ENCODE measurements at regions not wholly inside any gene's neighbourhood (a gene's known extent, or its start where the extent isn't known, plus 50 kb on each side); places are given as distances from the start of the nearest gene placed in this dataset.
A peak's percentile ranks its signal among the peaks of the same experiment; 100 is the strongest.

DNA sequence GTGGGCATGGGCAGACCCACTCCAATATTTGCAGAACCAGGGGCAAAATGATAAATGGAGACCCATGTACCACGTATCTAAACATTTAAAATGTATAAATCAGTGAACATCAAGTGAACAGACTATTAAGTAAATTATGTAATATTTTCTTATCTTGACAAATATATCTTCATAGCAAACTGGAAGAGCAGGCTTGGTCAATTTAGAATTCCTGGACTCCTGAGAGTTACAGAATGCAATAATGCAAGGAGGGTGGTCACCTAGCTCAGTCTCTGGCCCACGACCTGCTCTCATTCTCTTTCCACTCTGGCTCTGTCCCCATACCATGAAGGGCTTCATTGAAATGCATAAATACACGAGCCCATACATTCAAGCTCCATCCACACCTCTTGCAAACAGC, 398.0 kb downstream of the ENC1 start:
- DNase-seq (ENCODE audit: low spot score in 2 of 2): no peak
- WGBS: 72% methylated on average over 3 of the region's 3 CpGs
- Histone ChIP-seq H3K9me3 (no peaks in the 10 kb centered on the region), H3K36me3 (no peaks in the 10 kb centered on the region), H3K4me3 (no peak overlapping the region), H3K4me1 (peaks cover 28% of the 10 kb centered on the region), H3K27ac (no peak overlapping the region), H3K27me3 (no peaks in the 10 kb centered on the region)
- no peak for TF ChIP-seq POLR2A (IDR thresholded peaks at IDR 0.05)
- TF ChIP-seq POLR2AphosphoS5 (IDR thresholded peaks at IDR 0.05): no peak
- TF ChIP-seq CTCF (IDR thresholded peaks at IDR 0.05): no peak
- TF ChIP-seq EP300 (IDR thresholded peaks at IDR 0.05): no peak

DNA sequence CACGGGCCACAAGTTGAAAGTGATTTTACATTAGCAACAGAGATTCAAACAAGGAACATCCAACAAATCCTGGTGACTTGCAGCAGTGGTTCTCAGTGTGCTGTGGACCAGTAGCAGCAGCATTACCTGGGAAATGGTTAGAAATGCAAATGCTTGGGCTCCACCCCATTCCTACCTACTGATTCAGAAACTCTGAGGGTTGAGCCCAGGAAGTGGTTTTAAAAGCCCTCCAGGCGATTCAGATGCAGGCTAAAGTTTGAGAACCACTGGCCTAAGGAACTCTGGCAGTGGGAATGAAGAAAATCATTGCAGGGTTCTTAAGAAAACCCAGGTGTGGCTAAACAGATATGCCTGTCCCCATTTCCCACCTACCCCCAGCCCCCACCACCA, 398.8 kb downstream of the ENC1 start:
- H3K27ac ChIP-seq: no peak overlapping the region
- no peak for TF ChIP-seq EP300 (IDR thresholded peaks at IDR 0.05)
- no peak for TF ChIP-seq CTCF (IDR thresholded peaks at IDR 0.05)
- no peak for TF ChIP-seq POLR2AphosphoS5 (IDR thresholded peaks at IDR 0.05)
- no peak for TF ChIP-seq POLR2A (IDR thresholded peaks at IDR 0.05)
- no peak for DNase-seq (ENCODE audit: low spot score in 2 of 2)
- H3K4me3 ChIP-seq: no peak overlapping the region
- 56% methylated on average over 2 of the region's 2 CpGs for WGBS
- H3K4me1 ChIP-seq: peaks cover 28% of the 10 kb centered on the region
- H3K9me3 ChIP-seq: no peaks in the 10 kb centered on the region
- no peaks in the 10 kb centered on the region for H3K27me3 ChIP-seq
- no peaks in the 10 kb centered on the region for H3K36me3 ChIP-seq

- WGBS: 46% methylated on average over 4 of the region's 5 CpGs
- no peak for TF ChIP-seq POLR2A (IDR thresholded peaks at IDR 0.05)
- peak in 1 of 3 donors; percentile 7 for TF ChIP-seq POLR2AphosphoS5 (IDR thresholded peaks at IDR 0.05)
- TF ChIP-seq CTCF (IDR thresholded peaks at IDR 0.05): no peak
- no peak for TF ChIP-seq EP300 (IDR thresholded peaks at IDR 0.05)
- Histone ChIP-seq H3K27ac (peak overlapping the region; percentile 71), H3K36me3 (no peaks in the 10 kb centered on the region), H3K9me3 (no peaks in the 10 kb centered on the region), H3K27me3 (no peaks in the 10 kb centered on the region), H3K4me1 (peaks cover 28% of the 10 kb centered on the region), H3K4me3 (no peak overlapping the region)
- no peak for DNase-seq (ENCODE audit: low spot score in 2 of 2)
Measured at GRCh38 chr5:74240783-74241750, 399.5 kb downstream of the ENC1 start.

GRCh38 chr5:74239261-74239660, 401.3 kb downstream of the ENC1 start:
- TF ChIP-seq CTCF (IDR thresholded peaks at IDR 0.05) (no peak), POLR2A (IDR thresholded peaks at IDR 0.05) (no peak), POLR2AphosphoS5 (IDR thresholded peaks at IDR 0.05) (no peak), EP300 (IDR thresholded peaks at IDR 0.05) (no peak)
- H3K27me3 ChIP-seq: no peaks in the 10 kb centered on the region
- H3K4me3 ChIP-seq: no peak overlapping the region
- no peaks in the 10 kb centered on the region for H3K9me3 ChIP-seq
- peaks cover 28% of the 10 kb centered on the region for H3K4me1 ChIP-seq
- H3K27ac ChIP-seq: no peak overlapping the region
- no peaks in the 10 kb centered on the region for H3K36me3 ChIP-seq
- WGBS: 83% methylated on average over 2 of the region's 2 CpGs
- DNase-seq (ENCODE audit: low spot score in 2 of 2): no peak

- 82% methylated on average over 3 of the region's 3 CpGs for WGBS
- TF ChIP-seq CTCF (IDR thresholded peaks at IDR 0.05): no peak
- TF ChIP-seq POLR2AphosphoS5 (IDR thresholded peaks at IDR 0.05): no peak
- TF ChIP-seq EP300 (IDR thresholded peaks at IDR 0.05): no peak
- no peak for TF ChIP-seq POLR2A (IDR thresholded peaks at IDR 0.05)
Measured at GRCh38 chr5:74237571-74238145, 402.9 kb downstream of the ENC1 start.

More at GRCh38 chr5:74237571-74238145, 402.9 kb downstream of the ENC1 start:
- Histone ChIP-seq H3K27ac (no peak overlapping the region), H3K4me1 (peaks cover 26% of the 10 kb centered on the region), H3K27me3 (no peaks in the 10 kb centered on the region), H3K36me3 (no peaks in the 10 kb centered on the region), H3K9me3 (no peaks in the 10 kb centered on the region), H3K4me3 (no peak overlapping the region)
- no peak for DNase-seq (ENCODE audit: low spot score in 2 of 2)
